H1 (cell line): ENCODE measurements at regions not wholly inside any gene's neighbourhood (a gene's known extent, or its start where the extent isn't known, plus 50 kb on each side); places are given as distances from the start of the nearest gene placed in this dataset.

Experiments used
- BACH1 ChIP-seq: IDR thresholded peaks from 2 replicates; pipeline ENCODE4 v1.6.1; 2012; ENCODE audit warnings: low read length, improper control_type of control experiment
- BRCA1 ChIP-seq: IDR thresholded peaks from 2 replicates; pipeline ENCODE4 v1.6.1; 2012; ENCODE audit warnings: low read depth, low read length, improper control_type of control experiment
- CBX5 ChIP-seq: fragments of 300-800, 300-1000 bp; sonication (generic); IDR thresholded peaks from 2 replicates; pipeline ENCODE4 v1.7.1; 2016; ENCODE audit warnings: antibody characterized with exemption, low read length, low read depth
- CHD7 ChIP-seq: fragments of 300-600 bp; sonication (generic); IDR thresholded peaks from 2 replicates; pipeline ENCODE4 v1.7.1; 2012; ENCODE audit warnings: low read length, moderate library complexity, mild to moderate bottlenecking, inconsistent platforms; ENCODE audit not compliant: insufficient replicate concordance
- CTBP2 ChIP-seq: IDR thresholded peaks from 2 replicates; pipeline ENCODE4 v1.7.0; 2011; ENCODE audit warnings: borderline replicate concordance, mild to moderate bottlenecking, moderate library complexity, mixed read lengths, low read length; ENCODE audit not compliant: insufficient read depth, insufficient read length
- E2F6 ChIP-seq: IDR thresholded peaks from 2 replicates; pipeline ENCODE4 v1.6.1; 2012; ENCODE audit warnings: inconsistent platforms
- GTF2F1 ChIP-seq: IDR thresholded peaks from 2 replicates; pipeline ENCODE4 v1.6.1; 2012; ENCODE audit warnings: low read depth, low read length, improper control_type of control experiment, borderline replicate concordance
- HDAC6 ChIP-seq: IDR thresholded peaks from one replicate; pipeline ENCODE4 v1.7.1; 2012; ENCODE audit warnings: low read depth, mild to moderate bottlenecking, inconsistent platforms, low read length, moderate library complexity
- SAP30 ChIP-seq: fragments of 300-600 bp; sonication (generic); IDR thresholded peaks from 2 replicates; pipeline ENCODE4 v1.7.1; 2012; ENCODE audit warnings: low read length, moderate library complexity, mild to moderate bottlenecking, inconsistent platforms; ENCODE audit not compliant: insufficient read depth, insufficient replicate concordance
- TBP ChIP-seq: IDR thresholded peaks from 2 replicates; pipeline ENCODE4 v1.6.1; 2011; ENCODE audit warnings: low read depth, low read length, improper control_type of control experiment

- TF ChIP-seq CHD7: no peak
- no peak for TF ChIP-seq SAP30
- no peak for TF ChIP-seq BACH1
- no peak for TF ChIP-seq HDAC6
- TF ChIP-seq TBP: no peak
- TF ChIP-seq BRCA1: no peak
- TF ChIP-seq GTF2F1: no peak
- no peak for TF ChIP-seq CTBP2
- no peak for TF ChIP-seq CBX5
- TF ChIP-seq E2F6: no peak
Observed at GRCh38 chr7:121797657-121798452, 75.1 kb upstream of the PTPRZ1 start (continued).
